ENCODE measurements at regions not wholly inside any gene's neighbourhood (a gene's known extent, or its start where the extent isn't known, plus 50 kb on each side); places are given as distances from the start of the nearest gene placed in this dataset.

DNA sequence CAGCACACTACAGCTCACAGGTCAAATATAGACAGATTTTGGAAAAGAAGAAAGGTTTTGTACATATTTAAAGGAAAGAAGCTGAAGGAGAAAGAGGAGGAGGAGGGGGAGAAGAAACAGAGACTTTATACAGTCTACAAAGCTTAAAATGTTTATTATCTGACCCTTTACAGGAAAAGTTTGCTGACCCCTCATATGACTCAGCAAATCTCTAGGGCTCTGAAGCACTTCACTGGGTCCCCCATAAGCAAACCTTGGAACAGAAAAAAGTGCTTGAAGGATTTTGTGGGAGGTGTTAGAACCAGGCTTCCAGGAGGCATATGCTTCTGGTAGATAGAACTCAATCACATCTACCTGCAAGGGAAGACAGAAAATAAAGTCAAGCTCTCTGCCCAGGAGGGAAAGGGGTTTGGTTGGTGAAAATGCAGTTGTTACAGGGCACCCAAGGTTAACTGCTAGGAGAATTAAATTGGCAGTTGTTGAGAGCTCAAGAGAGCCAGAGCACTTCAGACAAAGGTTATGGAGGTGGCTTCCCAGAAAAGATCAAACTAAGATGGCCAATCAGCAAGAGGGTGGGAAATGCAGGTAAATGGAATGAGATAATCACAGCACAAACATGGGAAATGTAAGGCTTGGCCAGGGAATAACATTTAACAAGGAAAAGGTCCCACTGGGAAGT lies 207.4 kb upstream of the SGK1 start:
- no peaks in the 10 kb centered on the region for H3K36me3 ChIP-seq
- no peak overlapping the region for H3K27ac ChIP-seq
- no peaks in the 10 kb centered on the region for H3K9me3 ChIP-seq
- H3K27me3 ChIP-seq, result no peaks in the 10 kb centered on the region
- DNase-seq (ENCODE audit: low spot score in 2 of 2), result no peak
- H3K4me3 ChIP-seq, result no peak overlapping the region
- TF ChIP-seq EP300 (IDR thresholded peaks at IDR 0.05) (no peak), POLR2A (IDR thresholded peaks at IDR 0.05) (no peak), POLR2AphosphoS5 (IDR thresholded peaks at IDR 0.05) (no peak)
- TF ChIP-seq, protein P1, sequence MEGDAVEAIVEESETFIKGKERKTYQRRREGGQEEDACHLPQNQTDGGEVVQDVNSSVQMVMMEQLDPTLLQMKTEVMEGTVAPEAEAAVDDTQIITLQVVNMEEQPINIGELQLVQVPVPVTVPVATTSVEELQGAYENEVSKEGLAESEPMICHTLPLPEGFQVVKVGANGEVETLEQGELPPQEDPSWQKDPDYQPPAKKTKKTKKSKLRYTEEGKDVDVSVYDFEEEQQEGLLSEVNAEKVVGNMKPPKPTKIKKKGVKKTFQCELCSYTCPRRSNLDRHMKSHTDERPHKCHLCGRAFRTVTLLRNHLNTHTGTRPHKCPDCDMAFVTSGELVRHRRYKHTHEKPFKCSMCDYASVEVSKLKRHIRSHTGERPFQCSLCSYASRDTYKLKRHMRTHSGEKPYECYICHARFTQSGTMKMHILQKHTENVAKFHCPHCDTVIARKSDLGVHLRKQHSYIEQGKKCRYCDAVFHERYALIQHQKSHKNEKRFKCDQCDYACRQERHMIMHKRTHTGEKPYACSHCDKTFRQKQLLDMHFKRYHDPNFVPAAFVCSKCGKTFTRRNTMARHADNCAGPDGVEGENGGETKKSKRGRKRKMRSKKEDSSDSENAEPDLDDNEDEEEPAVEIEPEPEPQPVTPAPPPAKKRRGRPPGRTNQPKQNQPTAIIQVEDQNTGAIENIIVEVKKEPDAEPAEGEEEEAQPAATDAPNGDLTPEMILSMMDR (IDR thresholded peaks at IDR 0.05), result no peak
- H3K4me1 ChIP-seq, result peaks cover 18% of the 10 kb centered on the region

DNA sequence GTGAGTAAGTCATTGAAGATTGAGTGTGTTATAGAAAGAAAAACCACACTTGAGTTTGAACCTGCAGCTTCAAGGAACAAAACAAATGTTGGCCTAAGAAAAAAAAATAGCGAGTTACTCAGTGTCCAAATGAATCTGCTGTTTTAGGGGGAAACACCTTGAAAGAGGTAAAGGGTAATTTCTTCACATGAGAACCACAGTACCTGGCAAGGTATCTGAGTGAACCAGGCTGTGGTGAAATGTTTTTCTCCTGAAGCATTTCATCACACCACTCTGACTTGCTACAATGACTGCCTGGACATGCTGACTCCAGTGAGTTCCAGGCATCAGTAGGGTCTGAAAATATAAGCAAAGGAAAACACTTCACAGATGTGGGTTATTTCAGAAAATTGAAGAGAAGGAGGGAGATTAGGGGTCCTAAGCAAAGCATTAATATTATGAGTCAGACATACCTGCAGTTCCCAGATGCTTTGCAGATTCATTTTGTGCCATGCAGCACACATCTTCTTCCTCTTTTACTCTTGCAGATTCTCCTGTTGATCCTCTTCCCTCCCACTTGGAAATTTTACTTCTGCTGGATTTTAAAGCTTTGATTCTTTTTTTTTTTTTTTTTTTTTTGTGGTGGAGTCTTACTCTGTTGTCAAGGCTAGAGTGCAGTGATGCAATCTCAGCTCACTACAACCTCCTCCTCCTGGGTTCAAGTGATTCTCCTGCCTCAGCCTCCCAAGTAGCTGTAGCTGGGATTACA lies 206.2 kb upstream of the SGK1 start:
- Histone ChIP-seq H3K36me3 (no peaks in the 10 kb centered on the region), H3K27ac (peak overlapping the region; percentile 9), H3K9me3 (no peaks in the 10 kb centered on the region), H3K4me1 (peaks cover 29% of the 10 kb centered on the region), H3K27me3 (no peaks in the 10 kb centered on the region), H3K4me3 (no peak overlapping the region)
- TF ChIP-seq, protein P1 (IDR thresholded peaks at IDR 0.05), result no peak
- TF ChIP-seq EP300 (IDR thresholded peaks at IDR 0.05) (no peak), POLR2AphosphoS5 (IDR thresholded peaks at IDR 0.05) (no peak), POLR2A (IDR thresholded peaks at IDR 0.05) (no peak)
- no peak for DNase-seq (ENCODE audit: low spot score in 2 of 2)
- WGBS, result 82% methylated on average over 1 of the region's 1 CpG

DNA sequence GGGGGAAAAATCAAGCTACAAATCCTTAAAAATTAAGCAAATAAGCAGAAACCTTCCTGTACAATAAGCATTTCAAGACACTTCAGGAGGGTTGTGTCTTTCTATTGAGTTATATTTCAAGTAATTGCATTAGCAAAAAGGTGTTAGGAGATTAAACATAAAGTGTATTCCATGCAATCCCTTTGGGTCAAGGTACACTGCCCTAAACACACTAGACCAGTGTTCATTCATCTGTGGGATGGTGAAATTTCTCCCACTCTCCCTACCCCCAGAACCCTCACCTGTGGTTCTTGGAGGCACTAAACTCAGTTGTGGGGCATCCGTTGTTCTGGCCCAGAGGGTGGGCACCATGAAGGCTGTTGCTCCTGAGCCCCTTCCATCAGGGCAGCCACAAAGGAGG lies 205.1 kb upstream of the SGK1 start:
- Histone ChIP-seq H3K27ac (no peak overlapping the region), H3K4me1 (peaks cover 38% of the 10 kb centered on the region), H3K4me3 (no peak overlapping the region), H3K27me3 (no peaks in the 10 kb centered on the region), H3K9me3 (no peaks in the 10 kb centered on the region), H3K36me3 (no peaks in the 10 kb centered on the region)
- WGBS, result 80% methylated on average over 1 of the region's 1 CpG
- DNase-seq (ENCODE audit: low spot score in 2 of 2), result no peak
- TF ChIP-seq, protein P1 (IDR thresholded peaks at IDR 0.05), result no peak
- TF ChIP-seq POLR2A (IDR thresholded peaks at IDR 0.05) (no peak), POLR2AphosphoS5 (IDR thresholded peaks at IDR 0.05) (no peak), EP300 (IDR thresholded peaks at IDR 0.05) (no peak)

DNA sequence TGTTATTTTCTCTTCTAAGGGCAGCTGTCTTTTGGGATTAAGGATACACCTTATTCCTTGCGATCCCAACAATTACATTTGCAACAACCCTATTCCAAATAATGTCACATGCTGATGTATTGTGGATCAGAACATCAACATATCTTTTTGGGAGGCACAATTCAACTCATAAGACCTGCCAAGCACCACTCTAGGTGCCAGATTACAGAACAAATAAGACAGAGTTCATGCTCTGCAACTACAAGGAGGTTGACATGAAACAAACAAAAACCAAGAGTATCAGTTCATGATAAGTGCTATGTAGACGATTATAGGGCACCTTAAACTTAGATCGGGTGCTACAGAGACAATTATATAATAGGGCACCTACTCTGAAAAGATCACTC lies 203.2 kb upstream of the SGK1 start:
- peaks cover 56% of the 10 kb centered on the region for H3K4me1 ChIP-seq
- DNase-seq (ENCODE audit: low spot score in 2 of 2), result no peak
- 88% methylated on average over 3 of the region's 3 CpGs for WGBS
- H3K36me3 ChIP-seq, result no peaks in the 10 kb centered on the region
- no peaks in the 10 kb centered on the region for H3K9me3 ChIP-seq
- H3K4me3 ChIP-seq, result no peak overlapping the region
- TF ChIP-seq POLR2AphosphoS5 (IDR thresholded peaks at IDR 0.05) (no peak), EP300 (IDR thresholded peaks at IDR 0.05) (no peak), POLR2A (IDR thresholded peaks at IDR 0.05) (no peak)
- TF ChIP-seq, protein P1 (IDR thresholded peaks at IDR 0.05), result no peak
- peak overlapping the region; percentile 14 for H3K27ac ChIP-seq
- no peaks in the 10 kb centered on the region for H3K27me3 ChIP-seq

Data from suprapubic skin (tissue), 4 donors.